DMS53 treated with DMSO at 0.1 percent for 48 hours (cell line): ENCODE measurements at regions not wholly inside any gene's neighbourhood (a gene's known extent, or its start where the extent isn't known, plus 50 kb on each side); places are given as distances from the start of the nearest gene placed in this dataset.

Source experiments
- DNase-seq: peaks from one replicate; lab custom pipeline; 2025; ENCODE audit not compliant: unreplicated experiment; lab: John Stamatoyannopoulos, UW

DNA sequence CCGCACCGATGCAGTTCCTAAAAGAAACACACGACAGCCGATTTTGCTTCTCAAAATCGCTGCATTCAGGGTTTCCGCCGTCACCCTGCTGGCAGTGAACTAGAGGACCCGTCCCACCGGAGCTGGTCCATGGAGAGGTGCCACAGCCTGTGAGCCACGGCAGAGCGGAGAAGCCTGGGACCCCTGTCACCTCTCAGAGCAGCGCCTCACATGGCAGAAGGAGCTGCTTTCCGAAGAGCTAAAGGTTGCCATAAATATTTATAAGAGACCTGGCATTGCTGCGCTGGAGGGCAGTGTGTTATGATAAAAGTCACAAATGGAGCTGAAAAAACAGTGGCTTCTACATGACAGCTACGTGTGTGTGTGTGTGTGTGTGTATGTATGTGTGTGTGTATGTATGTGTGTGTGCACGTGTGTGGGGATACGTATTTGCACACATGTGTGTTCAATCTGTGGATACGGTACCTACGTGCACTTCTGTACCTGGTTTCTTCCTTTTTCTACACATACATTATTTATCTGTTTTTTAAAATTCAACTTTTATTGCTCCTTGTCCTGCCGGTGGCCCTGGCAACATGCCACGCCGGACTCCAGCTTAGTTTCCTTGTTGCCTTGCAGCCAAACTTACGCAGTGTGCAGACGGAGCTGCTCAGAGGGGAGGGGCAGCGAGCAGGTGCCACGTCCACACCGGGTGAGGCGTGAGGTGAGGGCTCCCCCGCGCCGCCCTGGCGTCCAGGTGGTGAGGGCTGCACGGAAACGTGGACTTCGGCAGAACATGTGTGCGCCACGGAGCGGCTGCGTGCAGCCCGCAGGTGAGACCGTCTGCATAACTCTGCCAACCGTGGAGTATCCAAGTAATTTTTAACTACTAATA, 115.2 kb upstream of the PITRM1 start:
- peak; percentile 86 for DNase-seq

DNA sequence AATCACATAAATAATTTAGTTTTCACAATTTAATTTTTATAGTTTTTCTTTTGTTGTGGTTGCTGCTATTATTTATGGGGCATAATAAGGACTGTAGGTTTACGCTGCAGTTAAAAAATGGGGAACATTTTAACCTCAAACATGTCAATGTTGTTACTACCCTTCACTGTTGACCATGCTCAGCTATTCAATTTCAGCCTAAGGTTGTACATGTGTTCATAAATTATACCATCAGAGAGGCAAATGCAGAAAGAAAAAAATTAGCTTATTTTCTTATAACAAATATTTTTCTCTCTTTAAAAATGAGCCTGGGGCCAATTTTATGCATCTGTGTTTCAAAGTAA, 110.1 kb upstream of the PITRM1 start:
- DNase-seq, result no peak

DNA sequence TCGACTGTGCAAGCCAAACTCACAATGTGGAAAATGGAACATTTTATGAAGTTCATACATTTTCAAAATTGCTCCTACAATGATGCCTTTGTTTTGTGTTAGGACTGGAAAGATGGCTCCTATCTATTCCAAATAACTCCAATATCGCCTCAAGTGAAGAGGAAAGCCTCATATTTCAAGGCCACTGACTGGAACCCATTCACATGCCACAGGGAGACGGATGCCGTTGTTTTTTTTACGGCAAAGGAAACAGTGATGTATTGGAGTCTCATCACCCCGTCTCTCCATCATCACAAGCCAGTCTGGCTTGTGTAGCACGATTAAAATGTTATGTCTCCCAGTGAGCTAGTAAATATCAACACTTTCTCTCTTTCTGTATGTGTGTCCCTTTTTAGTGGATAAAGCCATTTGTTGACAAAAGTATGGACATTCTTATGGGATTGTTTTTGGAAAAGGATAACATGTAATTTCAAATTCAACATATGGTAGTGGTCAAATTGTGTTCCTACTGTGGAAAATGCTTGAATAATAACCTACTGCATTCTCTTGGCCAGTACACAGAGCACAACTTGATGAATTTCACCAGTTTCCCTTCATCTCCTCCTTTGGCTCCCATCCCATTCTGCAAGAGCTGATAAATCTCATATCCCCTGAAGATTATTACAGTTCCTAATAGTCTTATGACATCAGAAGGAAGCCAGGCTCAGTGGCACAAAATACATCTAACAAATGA, 109.5 kb upstream of the PITRM1 start:
- DNase-seq, result no peak

DNA sequence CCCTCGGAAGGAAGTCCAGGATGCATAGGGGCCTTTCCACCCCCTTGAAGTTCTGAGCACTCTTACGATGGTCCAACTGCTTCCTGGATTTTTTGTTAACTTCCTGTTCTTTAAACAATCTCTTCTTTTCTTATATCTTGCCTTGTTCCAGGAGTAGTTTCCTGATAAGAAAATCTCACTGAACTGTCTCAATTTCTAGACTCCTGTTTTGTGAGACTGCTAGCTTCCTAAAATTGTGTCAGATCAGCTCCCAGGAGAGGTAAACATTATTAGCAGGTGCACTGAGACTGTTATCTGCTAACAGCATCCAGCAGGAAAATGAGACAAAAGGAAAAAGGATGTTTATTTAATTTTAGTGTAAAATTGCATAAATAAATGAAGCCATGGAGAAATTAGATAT, 106.2 kb upstream of the PITRM1 start:
- no peak for DNase-seq

DNA sequence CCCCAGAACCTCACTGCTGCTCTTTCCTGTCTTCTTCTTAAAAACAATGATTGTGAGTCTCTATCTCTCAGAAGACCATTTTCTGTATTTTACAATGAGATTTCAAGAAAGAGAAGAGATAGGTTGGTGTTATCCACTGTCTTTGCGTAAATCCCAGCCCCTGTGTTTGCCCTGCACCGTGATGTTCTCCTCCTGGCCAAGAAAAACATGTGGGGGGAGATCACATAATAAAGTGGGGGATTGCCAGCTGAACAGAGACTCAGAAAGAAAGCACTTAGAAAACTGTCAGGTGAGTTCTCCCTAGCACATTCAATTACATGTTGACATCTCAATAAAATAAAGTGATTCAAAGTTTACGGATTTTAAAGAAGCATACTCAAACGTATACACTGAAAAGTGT, 105.0 kb upstream of the PITRM1 start:
- DNase-seq, result no peak

DNA sequence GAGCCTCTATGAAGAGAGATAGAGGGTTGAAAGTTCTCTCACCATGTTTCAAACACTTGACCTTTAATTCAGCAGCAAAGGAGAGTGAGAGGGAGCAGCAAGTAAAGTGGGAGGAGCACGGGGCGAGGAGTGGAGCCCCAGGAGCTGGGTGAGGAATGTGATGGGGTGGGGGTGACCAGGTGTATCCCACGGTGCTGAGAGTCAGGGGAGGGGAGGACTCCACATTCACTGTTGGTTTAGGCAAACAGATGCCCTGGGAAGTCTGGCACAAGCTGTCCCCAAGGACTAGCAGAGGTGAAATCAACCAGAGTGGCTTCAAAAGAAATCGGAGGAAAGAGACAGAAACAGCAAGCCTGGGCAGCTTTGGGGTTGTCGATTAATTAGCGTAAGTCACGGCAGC, 101.8 kb upstream of the PITRM1 start:
- no peak for DNase-seq

DNA sequence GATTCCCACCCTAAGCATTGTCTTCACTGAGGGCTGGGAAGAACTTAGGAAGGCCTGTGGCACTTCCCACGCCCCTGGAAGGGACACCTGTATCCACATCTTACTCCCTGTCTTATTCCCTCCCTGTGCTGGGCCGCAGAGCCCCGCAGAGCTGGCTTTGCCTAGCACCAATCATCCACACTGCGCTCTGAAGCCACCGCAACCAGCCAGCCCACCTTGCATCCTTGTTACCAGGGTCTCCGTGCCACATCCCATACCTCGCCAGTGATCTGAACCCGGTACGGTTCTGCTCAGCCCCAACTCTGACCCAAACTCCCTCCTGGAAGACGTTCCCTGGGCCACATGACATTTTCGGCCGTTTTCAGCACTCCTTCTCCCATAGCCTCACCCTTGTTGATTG, 101.4 kb upstream of the PITRM1 start:
- DNase-seq, result no peak

DNA sequence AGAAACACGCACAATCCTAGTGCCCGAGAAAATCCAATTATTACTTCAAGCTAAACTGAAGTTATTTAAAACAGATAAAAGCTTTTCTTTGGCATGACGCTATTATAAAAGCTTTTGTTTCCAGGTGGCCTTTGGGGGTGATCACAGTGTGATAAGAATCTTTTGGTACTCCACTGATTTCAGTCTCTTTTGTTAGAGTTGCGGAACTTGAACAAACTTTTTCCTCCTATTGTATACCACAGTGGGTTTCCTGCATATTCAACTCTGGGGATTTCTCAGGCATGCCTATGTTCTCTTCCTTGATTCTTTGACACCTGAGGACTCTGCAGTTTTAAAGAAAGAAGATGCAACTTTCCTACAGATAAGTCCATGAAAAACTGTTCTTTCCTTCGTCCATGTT, 99.7 kb upstream of the PITRM1 start:
- no peak for DNase-seq

DNA sequence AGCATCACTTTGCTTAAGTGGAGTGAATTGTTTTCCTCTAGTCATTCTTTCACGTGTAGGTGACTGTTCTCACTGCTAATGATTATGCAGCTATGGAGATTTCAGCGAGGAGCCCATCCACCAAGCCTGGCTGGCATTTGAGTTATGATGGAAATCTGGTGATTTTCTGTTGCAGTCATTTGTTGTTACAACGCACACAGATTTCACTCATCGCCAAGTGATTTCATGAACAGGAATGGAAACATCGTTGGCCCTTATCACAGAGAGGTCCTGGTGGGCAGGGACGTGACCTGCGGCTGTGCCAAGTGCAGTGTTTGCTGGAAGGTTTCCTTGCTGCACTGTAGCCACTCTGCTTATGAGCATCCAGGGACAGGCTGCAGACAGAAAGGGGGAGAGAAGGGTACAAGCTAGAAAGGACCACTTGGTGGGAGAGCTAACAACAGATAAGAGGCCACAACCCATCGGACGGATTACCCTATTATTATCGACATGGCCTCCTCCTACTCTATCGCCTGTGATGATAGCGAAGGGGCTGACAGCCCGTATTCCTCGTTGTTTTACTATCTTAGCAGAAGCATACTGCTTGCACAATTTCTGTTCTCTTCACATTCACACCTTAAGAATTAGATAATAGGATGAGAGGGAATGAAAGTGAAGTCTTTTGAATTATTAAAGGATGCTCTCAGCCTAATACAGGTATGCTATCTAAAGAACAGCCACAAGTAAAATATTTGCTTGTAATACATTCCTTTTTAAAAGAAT, 99.0 kb upstream of the PITRM1 start:
- no peak for DNase-seq

DNA sequence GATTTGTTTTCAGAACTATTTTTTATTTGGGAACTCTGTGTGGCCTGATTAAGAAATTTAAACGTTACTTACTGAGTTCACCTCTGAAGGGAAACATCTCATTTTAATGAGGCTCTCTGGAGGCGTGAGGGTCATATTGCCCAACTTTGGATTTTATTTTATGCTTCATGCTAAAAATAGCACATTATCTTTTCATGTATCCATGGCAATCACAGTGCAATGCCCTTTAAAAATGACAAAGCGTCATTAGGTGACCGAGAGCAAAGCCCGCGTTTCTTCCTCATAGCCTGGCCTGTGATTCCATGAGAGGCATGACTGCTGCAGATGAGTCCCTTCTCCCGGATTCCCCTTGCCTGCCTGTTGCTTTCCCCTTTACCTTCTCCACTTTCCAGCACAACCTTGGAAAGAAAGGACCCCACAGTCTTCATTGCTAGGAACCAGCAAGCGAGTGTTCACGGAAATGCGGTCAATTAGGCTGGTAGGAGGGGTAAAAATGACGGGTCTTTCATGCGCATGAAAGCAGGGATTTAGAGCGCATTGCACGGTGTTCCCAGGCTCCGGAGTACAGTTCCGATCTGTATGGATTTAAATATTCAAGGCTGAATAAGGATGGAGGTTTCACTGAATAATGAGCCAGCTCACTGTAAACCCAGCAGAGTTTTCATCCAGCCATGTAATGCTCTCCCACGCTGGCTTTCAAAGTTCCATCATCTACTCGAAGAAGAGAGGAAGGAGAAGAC, 98.2 kb upstream of the PITRM1 start:
- DNase-seq, result no peak

DNA sequence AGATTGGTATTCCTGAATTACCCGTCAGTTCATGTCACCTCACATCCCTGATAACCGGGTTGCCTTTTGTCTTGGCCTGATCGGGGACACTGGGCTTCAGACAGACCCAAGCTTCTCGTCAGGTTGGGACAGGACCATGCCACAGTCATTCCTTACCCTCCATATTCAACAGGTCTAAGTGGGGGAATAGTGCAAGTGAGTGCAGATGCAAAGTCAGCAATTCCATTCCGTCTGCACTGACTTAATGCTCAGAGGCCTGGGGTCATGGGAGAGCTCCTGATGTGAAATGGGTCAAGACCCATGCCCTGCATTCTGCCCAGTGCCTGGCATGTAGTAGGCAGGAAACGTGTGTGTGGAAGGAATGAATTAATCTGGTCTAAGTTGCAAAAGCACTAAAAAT, 95.4 kb upstream of the PITRM1 start:
- DNase-seq, result no peak

DNA sequence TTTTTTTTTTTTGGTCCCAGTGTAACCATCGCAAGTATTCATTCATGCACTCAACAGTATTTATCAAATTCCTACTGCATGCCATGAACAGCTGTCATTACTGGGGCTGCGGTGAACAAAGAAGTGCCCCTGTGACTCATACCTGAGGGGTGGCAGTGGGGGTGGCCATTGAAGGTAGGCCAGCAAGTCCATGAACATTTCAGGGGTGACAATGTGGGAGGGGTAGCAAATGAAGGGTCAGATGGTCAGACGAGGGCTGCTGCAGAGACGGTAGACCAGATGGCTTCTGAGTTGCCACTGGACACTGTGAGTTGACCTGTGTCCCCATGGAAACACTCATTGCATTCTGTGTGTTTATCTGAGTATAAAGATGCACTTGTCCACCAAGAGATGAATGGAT, 92.5 kb upstream of the PITRM1 start:
- no peak for DNase-seq

DNA sequence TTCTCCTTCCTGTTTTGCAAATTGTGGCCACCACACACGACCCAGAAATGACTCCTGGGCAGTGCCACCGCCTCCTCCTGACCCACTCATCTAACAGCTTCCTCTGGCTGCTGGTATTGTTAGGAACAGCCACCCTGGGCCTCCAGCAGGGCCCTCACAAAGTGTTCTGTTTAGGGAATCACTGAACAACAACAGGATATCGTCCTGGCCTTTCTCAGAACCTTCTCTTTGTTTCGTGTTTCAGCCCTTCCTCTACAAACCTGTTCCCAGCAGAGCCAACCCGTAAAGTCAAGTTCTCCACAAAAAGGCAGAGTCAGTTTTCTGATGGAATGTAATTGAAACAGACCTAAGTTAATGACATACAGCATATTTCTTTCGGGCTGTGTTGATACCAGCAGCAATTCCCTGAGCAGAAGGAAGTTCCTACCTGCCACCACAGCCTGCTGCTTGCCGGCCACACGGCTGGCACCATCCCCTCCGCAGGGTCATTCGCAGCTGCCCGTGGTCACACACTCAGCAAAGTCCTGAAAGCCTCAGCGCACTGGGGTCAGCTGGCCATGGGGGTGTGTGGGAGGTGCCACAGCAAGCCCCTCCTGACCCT, 91.7 kb upstream of the PITRM1 start:
- no peak for DNase-seq

DNA sequence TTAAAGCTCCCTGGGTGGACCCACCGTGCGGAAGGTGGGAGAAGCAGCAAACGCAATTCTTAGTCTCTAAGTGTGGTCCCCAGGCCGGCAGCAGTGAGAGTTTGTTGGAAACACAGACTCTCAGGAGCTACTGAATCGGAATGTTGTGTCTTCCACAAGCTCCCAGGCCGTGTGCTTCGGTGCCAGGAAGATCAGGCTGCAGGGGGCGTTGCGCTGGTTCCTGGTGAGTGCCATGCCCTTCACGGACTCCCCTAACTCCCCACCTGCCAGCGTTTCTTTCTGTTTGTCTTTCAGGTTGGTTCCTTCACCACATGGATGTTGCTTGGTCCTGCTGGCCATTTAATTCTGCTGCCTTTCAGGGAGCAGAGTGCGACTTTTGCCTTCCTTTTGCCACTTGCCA, 91.2 kb upstream of the PITRM1 start:
- no peak for DNase-seq

DNA sequence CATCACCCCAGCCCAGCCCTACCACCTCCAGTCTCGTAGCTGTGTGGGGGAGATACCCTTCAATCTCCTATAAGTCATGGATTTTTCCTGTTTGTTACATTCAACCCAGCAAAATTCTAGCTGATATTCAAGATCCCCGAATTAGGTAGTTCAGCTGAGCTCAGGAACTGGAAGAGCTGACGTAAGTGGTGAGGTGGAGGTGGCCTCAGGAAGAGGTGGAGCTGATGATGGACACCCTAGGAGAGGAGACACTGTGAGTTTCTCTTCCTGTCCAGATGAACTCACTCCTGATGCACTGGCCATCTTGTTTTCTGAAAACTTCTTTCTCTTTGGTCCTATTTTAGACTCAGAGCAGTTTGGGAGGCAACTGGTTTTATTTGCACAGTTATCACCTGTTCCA, 90.5 kb upstream of the PITRM1 start:
- no peak for DNase-seq

DNA sequence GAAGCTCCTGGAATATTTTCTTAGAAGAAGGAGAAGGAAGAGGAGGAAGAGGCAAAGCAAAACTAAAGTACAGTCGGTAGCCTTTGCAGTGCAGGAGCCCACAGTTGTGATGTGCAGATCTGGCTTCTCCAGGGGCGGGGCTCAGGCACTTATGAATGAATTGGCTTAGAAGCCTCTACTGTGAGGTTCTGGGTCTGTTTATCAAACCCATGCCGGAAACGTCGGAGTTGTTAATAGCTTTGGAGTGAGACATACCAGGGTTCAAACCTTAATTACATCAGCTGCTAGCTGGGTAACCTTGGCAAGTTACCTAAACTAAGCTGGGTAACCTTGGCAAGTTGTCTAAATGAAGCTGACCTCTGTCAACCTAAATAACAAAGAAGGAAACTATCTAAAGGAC, 89.3 kb upstream of the PITRM1 start:
- no peak for DNase-seq

DNA sequence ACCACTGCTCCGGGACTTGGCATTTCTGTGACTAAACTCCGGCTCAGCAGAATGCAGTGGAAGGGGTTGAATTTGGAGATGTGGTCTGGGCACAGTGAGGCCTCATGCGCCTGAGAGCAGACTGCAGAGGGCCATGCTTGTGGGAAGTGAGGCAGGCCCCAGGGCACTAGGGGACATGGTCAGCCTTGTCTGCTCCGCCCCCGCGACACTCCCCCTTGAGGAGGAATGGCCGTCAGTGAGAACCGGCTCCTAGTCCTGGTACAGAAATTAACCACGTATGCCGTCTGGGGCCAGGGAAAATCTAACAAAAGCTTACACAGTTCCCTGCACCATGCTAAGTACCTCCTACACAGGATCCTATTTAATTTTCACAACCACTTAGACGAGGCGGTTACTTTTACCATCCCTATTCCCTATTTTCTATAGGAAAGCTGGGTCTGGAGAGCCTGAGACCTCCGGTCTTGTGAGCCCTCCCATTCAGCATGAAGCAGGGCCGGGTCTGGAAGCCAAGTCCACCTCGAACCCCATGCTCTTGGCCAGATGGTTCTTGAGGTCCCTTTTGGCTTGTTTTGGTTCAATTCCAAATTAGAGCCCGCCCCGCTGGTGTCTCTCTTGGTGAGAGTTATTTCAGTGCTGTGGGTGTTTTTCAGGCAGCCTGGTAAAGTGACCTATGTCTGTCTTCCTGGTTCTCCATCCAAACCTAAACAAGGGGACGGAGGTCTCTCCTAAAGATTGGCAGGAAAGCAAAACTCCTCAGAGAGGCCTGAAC, 87.7 kb upstream of the PITRM1 start:
- no peak for DNase-seq

DNA sequence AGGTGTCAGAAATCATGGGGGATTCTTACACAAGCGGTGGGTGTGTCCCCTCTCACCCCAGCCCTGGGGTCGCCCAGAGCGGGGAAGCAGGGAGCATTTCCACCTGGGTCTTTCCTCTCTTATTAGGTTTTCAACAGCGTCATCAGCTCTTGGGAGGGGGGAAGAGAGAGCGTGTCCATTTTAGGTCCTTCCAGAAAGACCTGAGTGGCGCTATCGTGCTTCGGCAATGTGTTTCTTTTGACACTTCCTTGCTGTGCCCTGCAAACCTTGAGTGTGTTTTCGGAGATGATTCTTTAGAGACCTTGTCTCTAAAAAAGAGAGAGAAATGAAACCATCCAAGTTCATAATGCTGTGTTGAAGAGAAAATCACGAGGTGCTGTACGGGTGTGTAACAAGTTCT, 86.9 kb upstream of the PITRM1 start:
- no peak for DNase-seq

DNA sequence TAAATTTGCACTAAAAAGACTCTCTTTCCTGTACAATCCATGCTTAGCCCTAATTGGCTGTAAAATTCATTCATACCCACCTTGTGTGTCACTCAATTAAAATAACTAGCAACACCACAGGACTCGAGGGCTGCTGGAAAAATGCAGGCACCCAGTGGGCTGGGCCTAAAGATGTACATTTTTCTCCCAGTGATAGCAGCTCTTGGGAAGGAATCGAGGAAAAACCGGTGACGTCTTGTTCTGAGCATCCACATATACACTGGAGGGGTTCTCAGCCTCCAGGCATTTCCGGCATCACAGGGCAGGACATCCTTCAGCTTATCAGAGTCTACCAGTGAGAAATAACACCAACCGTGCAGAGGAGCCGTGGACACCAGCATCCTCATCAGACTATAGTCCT, 85.8 kb upstream of the PITRM1 start:
- no peak for DNase-seq

DNA sequence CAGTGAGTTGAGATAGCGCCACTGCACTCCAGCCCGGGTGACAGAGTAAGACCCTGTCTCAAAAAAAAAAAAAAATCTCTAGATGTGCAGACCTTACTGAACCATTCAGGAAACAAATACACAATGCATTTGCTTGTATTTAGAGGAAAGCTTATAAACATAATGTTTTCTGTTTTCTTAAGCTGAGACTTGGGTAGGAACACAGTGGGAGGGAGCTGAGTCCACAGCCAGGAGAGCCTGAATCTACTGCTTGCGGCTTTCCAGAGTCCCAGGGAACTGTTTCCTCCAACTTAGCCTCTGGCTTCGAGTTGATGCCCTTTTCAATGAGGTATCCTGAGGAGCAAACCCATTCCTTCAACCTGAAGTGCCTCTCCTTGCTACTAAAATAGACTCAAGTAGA, 83.0 kb upstream of the PITRM1 start:
- DNase-seq, result no peak
